Thoracic aorta (tissue), 2 donors: ENCODE measurements at regions not wholly inside any gene's neighbourhood (a gene's known extent, or its start where the extent isn't known, plus 50 kb on each side); places are given as distances from the start of the nearest gene placed in this dataset.

Source experiments
- ATAC-seq: fragments of 150-250 bp; one replicate; pipeline ENCODE4 v1.8.0; 2017; ENCODE audit warnings: low read depth; ENCODE audit not compliant: insufficient number of reproducible peaks, low FRiP score
- DNase-seq: peaks from one replicate; pipeline ENCODE4 v3.0.0-alpha.2; 2020; ENCODE audit warnings: low spot score
- H3K27ac ChIP-seq, 2 donors: fragments of 200-600 bp; sonication (generic); 1 replicate in 1 of 2; 2 replicates in 1 of 2; pipeline ENCODE4 v1.5.1; 2016; ENCODE audit warnings: mild to moderate bottlenecking in 2 of 2, moderate library complexity in 2 of 2
- H3K27me3 ChIP-seq: fragments of 200-600 bp; sonication (generic); replicated peaks from 2 replicates; pipeline ENCODE4 v1.6.0; 2016; ENCODE audit warnings: mild to moderate bottlenecking; ENCODE audit not compliant: insufficient read depth
- H3K36me3 ChIP-seq: fragments of 200-600 bp; sonication (generic); one replicate; pipeline ENCODE4 v1.5.1; 2016
- H3K4me1 ChIP-seq, 2 donors: fragments of 200-600 bp; sonication (generic); 1 replicate in 1 of 2; 2 replicates in 1 of 2; pipeline versions ENCODE4 v1.5.1 to v1.6.0; 2016; ENCODE audit warnings: low read depth in 2 of 2, mild to moderate bottlenecking in 1 of 2; ENCODE audit not compliant: control insufficient read depth in 1 of 2
- H3K4me3 ChIP-seq: fragments of 200-600 bp; sonication (generic); 2 replicates; pipeline ENCODE4 v1.5.1; 2016; ENCODE audit warnings: mild to moderate bottlenecking
- H3K9me3 ChIP-seq: fragments of 200-600 bp; sonication (generic); 2 replicates; pipeline ENCODE4 v1.5.1; 2016
- CTCF ChIP-seq: fragments of 200-600 bp; sonication (generic); IDR thresholded peaks from one replicate; pipeline ENCODE4 v1.5.1; 2019; ENCODE audit warnings: antibody characterized with exemption

GRCh38 chr6:901696-902460 lies 208.9 kb upstream of the EXOC2 start:
- no peaks in the 10 kb centered on the region for H3K9me3 ChIP-seq
- H3K27ac ChIP-seq = no peak overlapping the region
- peak overlapping the region; percentile 20 for H3K4me3 ChIP-seq
- H3K27me3 ChIP-seq = no peaks in the 10 kb centered on the region
- DNase-seq = no peak
- H3K4me1 ChIP-seq = peaks cover 14 to 22% of the 10 kb centered on the region in 2 donors
- H3K36me3 ChIP-seq = no peaks in the 10 kb centered on the region
- ATAC-seq = peak; percentile 41
- TF ChIP-seq CTCF = no peak

GRCh38 chr6:900716-901605 lies 208.0 kb upstream of the EXOC2 start:
- H3K4me1 ChIP-seq = peaks cover 14 to 22% of the 10 kb centered on the region in 2 donors
- peak overlapping the region; percentile 20 for H3K4me3 ChIP-seq
- no peak for TF ChIP-seq CTCF
- ATAC-seq (no peak), DNase-seq (no peak)
- no peak overlapping the region for H3K27ac ChIP-seq
- H3K9me3 ChIP-seq = no peaks in the 10 kb centered on the region
- H3K27me3 ChIP-seq = no peaks in the 10 kb centered on the region
- no peaks in the 10 kb centered on the region for H3K36me3 ChIP-seq

GRCh38 chr6:897528-898207 lies 204.7 kb upstream of the EXOC2 start:
- TF ChIP-seq CTCF = no peak
- DNase-seq (no peak), ATAC-seq (no peak)
- Histone ChIP-seq H3K27me3 (no peaks in the 10 kb centered on the region), H3K36me3 (no peaks in the 10 kb centered on the region), H3K27ac (no peak overlapping the region), H3K4me3 (no peak overlapping the region), H3K4me1 (peaks cover 11 to 25% of the 10 kb centered on the region in 2 donors), H3K9me3 (no peaks in the 10 kb centered on the region)

- no peak for ATAC-seq
- Histone ChIP-seq H3K36me3 (no peaks in the 10 kb centered on the region), H3K27ac (no peak overlapping the region), H3K4me3 (no peak overlapping the region), H3K27me3 (no peaks in the 10 kb centered on the region), H3K9me3 (no peaks in the 10 kb centered on the region), H3K4me1 (peaks cover 0 to 10% of the 10 kb centered on the region in 2 donors)
- TF ChIP-seq CTCF = no peak
- no peak for DNase-seq
These were observed 201.3 kb upstream of the EXOC2 start for GRCh38 chr6:894274-894673.

GRCh38 chr6:890995-891394 lies 198.1 kb upstream of the EXOC2 start:
- TF ChIP-seq CTCF = no peak
- ATAC-seq = no peak
- Histone ChIP-seq H3K9me3 (no peaks in the 10 kb centered on the region), H3K4me3 (no peak overlapping the region), H3K27ac (no peak overlapping the region), H3K4me1 (peaks cover 0 to 10% of the 10 kb centered on the region in 2 donors), H3K27me3 (no peaks in the 10 kb centered on the region), H3K36me3 (no peaks in the 10 kb centered on the region)
- no peak for DNase-seq
